Osteoblast (primary cell): ENCODE measurements at regions not wholly inside any gene's neighbourhood (a gene's known extent, or its start where the extent isn't known, plus 50 kb on each side); places are given as distances from the start of the nearest gene placed in this dataset.
A peak's percentile ranks its signal among the peaks of the same experiment; 100 is the strongest.
"Not testable (repeated sequence)": the region's sequence is repeated elsewhere in the genome, so short reads cannot be mapped to it uniquely, and the experiment has no call there.

ENCODE experiments used
- DNase-seq: peaks from one replicate; pipeline ENCODE4 v3.0.0; 2011; ENCODE audit warnings: low spot score, mixed read lengths; ENCODE audit not compliant: insufficient read length; ENCODE audit errors: missing footprints
- H2AFZ ChIP-seq: 2 replicates; pipeline ENCODE4 v1.6.0; 2011; ENCODE audit warnings: mild to moderate bottlenecking, low read length
- H3K27ac ChIP-seq: 2 replicates; pipeline ENCODE4 v1.5.1; 2011; ENCODE audit warnings: mild to moderate bottlenecking, low read depth, low read length, moderate library complexity
- H3K27me3 ChIP-seq: 2 replicates; pipeline ENCODE4 v1.6.0; 2012; ENCODE audit warnings: mild to moderate bottlenecking, control low read depth, inconsistent platforms, low read length, moderate library complexity; ENCODE audit not compliant: insufficient read depth
- H3K36me3 ChIP-seq: 2 replicates; pipeline ENCODE4 v1.5.1; 2011; ENCODE audit warnings: mild to moderate bottlenecking, low read length, control low read depth, moderate library complexity; ENCODE audit not compliant: insufficient read depth
- H3K4me1 ChIP-seq: 2 replicates; pipeline ENCODE4 v1.5.1; 2011; ENCODE audit warnings: mild to moderate bottlenecking, low read length, control low read depth, moderate library complexity; ENCODE audit not compliant: insufficient read depth
- H3K4me2 ChIP-seq: 2 replicates; pipeline ENCODE4 v1.6.0; 2011; ENCODE audit warnings: mild to moderate bottlenecking, low read length; ENCODE audit not compliant: insufficient read depth
- H3K4me3 ChIP-seq: fragments of 200-600 bp; sonication (generic); 3 replicates; pipeline ENCODE4 v1.5.1; 2012; ENCODE audit warnings: mild to moderate bottlenecking, low read length, inconsistent platforms; ENCODE audit not compliant: insufficient read depth
- H3K79me2 ChIP-seq: 2 replicates; pipeline ENCODE4 v1.6.0; 2012; ENCODE audit warnings: mild to moderate bottlenecking, low read length, control low read depth, inconsistent platforms; ENCODE audit not compliant: insufficient read depth
- H3K9me3 ChIP-seq: 2 replicates; pipeline ENCODE4 v1.5.1; 2011; ENCODE audit warnings: low read depth, low read length, control low read depth
- H4K20me1 ChIP-seq: 2 replicates; pipeline ENCODE4 v1.6.0; 2012; ENCODE audit warnings: mild to moderate bottlenecking, low read length, control low read depth; ENCODE audit not compliant: insufficient read depth
- TF ChIP-seq, protein P1 (sequence below): IDR thresholded peaks from 2 replicates; pipeline ENCODE4 v1.5.1; 2011; ENCODE audit warnings: mild to moderate bottlenecking, low read depth, low read length, moderate library complexity; ENCODE audit errors: extremely low read depth

DNA sequence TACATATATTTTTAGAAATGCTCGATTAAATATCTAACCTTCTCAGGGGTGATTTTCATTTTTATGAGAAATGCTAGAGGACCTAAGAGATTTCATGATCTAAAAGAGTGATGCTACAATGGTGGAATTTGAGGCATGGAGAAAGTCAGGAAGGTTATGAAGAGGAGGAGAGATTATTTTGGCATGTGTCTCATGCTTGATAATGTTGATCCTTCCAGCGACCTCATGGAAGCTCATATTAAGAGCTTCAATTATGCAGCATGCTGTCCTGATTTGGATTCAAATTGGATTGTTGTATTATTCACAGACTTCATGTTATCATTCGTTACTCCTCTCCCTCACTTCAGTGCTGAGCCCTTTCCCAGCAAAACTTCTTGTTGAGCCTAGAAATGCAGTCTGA is 112.5 kb downstream of the RAP2B start:
- Histone ChIP-seq H3K27ac (peak overlapping the region; percentile 38), H3K9me3 (no peaks in the 10 kb centered on the region), H3K79me2 (no peaks in the 10 kb centered on the region), H2AFZ (peak overlapping the region; percentile 39), H3K4me1 (peaks cover 14% of the 10 kb centered on the region), H3K36me3 (no peaks in the 10 kb centered on the region), H3K4me2 (peak overlapping the region; percentile 43), H3K27me3 (no peaks in the 10 kb centered on the region), H3K4me3 (peak overlapping the region; percentile 2), H4K20me1 (no peaks in the 10 kb centered on the region)
- DNase-seq: no peak
- TF ChIP-seq, protein P1, sequence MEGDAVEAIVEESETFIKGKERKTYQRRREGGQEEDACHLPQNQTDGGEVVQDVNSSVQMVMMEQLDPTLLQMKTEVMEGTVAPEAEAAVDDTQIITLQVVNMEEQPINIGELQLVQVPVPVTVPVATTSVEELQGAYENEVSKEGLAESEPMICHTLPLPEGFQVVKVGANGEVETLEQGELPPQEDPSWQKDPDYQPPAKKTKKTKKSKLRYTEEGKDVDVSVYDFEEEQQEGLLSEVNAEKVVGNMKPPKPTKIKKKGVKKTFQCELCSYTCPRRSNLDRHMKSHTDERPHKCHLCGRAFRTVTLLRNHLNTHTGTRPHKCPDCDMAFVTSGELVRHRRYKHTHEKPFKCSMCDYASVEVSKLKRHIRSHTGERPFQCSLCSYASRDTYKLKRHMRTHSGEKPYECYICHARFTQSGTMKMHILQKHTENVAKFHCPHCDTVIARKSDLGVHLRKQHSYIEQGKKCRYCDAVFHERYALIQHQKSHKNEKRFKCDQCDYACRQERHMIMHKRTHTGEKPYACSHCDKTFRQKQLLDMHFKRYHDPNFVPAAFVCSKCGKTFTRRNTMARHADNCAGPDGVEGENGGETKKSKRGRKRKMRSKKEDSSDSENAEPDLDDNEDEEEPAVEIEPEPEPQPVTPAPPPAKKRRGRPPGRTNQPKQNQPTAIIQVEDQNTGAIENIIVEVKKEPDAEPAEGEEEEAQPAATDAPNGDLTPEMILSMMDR: no peak

DNA sequence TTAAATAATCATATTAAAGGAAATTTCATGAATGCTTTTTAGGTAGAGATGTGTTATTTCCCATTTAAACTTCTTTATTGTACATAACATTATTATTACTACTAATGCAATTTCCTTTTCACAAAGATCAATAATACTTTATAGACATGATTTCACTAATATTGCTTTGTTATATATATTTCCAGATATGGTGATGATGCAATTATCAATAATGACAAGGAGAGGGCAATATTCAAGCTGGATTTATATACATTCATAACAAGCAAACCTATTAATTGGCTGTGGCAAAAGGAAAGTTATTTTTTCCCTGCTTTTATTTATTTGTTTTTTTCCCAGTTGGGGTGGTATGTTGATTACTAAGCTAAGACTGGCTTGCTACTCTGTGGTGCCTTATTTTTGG is 113.5 kb downstream of the RAP2B start:
- Histone ChIP-seq H3K9me3 (no peaks in the 10 kb centered on the region), H4K20me1 (no peaks in the 10 kb centered on the region), H3K4me1 (peaks cover 14% of the 10 kb centered on the region), H3K79me2 (no peaks in the 10 kb centered on the region), H3K27me3 (no peaks in the 10 kb centered on the region), H2AFZ (no peak overlapping the region), H3K4me3 (no peak overlapping the region), H3K27ac (no peak overlapping the region), H3K36me3 (no peaks in the 10 kb centered on the region), H3K4me2 (no peak overlapping the region)
- TF ChIP-seq, protein P1: no peak
- no peak for DNase-seq

DNA sequence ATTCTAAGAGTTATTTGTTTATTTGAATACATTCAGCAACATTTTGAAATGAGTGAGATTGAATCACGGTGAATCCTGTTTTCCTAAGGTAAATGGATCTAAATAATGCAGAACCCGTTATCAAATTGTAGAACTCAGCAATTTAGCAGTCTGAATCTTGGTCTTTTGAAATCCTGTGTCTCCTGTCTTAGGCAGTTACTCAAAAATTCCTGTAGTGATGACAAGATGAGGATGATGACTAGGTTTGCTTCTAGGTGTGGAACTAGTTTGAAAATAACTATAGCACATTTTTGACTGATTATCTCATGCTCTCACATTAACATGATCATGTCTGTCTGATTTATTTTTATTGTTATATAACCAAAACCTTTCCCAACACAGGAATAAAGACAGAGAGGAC is 115.0 kb downstream of the RAP2B start:
- no peak for DNase-seq
- Histone ChIP-seq H4K20me1 (no peaks in the 10 kb centered on the region), H3K36me3 (no peaks in the 10 kb centered on the region), H3K79me2 (no peaks in the 10 kb centered on the region), H3K4me1 (peaks cover 14% of the 10 kb centered on the region), H2AFZ (no peak overlapping the region), H3K4me2 (no peak overlapping the region), H3K27ac (no peak overlapping the region), H3K4me3 (no peak overlapping the region), H3K27me3 (no peaks in the 10 kb centered on the region), H3K9me3 (no peaks in the 10 kb centered on the region)
- TF ChIP-seq, protein P1: no peak

DNA sequence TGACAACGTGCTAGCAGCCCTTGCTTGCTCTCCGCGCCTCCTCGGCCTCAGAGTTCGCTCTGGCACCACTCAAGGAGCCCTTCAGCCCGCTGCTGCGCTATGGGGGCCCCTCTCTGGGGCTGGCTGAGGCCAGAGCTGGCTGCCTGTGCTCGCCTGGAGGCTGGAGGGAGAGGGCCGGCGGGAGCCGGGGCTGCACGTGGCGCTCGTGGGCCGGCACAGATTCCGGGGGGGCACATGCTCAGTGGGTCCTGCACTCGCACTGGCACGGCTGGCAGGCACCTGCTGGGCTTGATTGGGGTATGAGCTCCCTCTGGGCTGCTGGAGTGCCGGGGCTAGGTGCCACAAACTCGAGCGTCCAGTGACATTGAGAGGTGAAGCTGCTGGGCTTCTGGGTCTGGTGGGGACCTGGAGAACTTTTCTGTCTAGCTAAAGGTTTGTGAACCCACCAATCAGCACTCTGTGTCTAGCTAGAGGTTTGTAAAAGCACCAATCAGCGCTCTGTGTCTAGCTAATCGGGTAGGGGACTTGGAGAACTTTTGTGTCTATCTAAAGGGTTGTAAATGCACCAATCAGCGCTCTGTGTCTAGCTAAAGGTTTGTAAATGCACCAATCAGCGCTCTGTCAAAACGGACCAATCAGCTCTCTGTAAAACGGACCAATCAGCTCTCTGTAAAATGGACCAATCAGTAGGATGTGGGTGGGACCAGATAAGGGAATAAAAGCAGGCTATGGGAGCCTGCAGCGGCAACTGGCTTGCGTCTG is 119.4 kb downstream of the RAP2B start:
- not testable (repeated sequence) for H3K79me2 ChIP-seq, H3K4me2 ChIP-seq, H3K36me3 ChIP-seq, H4K20me1 ChIP-seq, H3K9me3 ChIP-seq, DNase-seq, H3K27me3 ChIP-seq, H3K4me3 ChIP-seq, H3K27ac ChIP-seq, H2AFZ ChIP-seq
- peaks cover 31% of the 10 kb centered on the region for H3K4me1 ChIP-seq
